PFSK-1 (cell line): ENCODE measurements at regions not wholly inside any gene's neighbourhood (a gene's known extent, or its start where the extent isn't known, plus 50 kb on each side); places are given as distances from the start of the nearest gene placed in this dataset.

ENCODE experiments used
- FOXP2 ChIP-seq: optimal IDR thresholded peaks from 2 replicates; pipeline ENCODE3; 2011; ENCODE audit warnings: borderline replicate concordance, control low read depth, inconsistent platforms; ENCODE audit not compliant: insufficient read depth; ENCODE audit errors: extremely low read length, extremely low read depth
- POLR2AphosphoS5 ChIP-seq: IDR thresholded peaks from 2 replicates; pipeline ENCODE4 v1.6.1; 2012; ENCODE audit warnings: low read depth, mild to moderate bottlenecking, control low read depth, low read length, moderate library complexity
- SIN3A ChIP-seq: IDR thresholded peaks from 2 replicates; pipeline ENCODE4 v1.6.1; 2012; ENCODE audit warnings: mild to moderate bottlenecking, low read length, moderate library complexity, borderline replicate concordance; ENCODE audit not compliant: insufficient read depth
- TAF1 ChIP-seq: IDR thresholded peaks from 2 replicates; pipeline ENCODE4 v1.6.1; 2012; ENCODE audit warnings: low read length, control low read depth, borderline replicate concordance; ENCODE audit not compliant: insufficient read depth
- TF ChIP-seq, protein P1 (sequence below), 2 experiments: IDR thresholded peaks; 2 replicates each; pipeline versions ENCODE4 v1.6.1 to v1.8.0; 2011 to 2012; ENCODE audit warnings: low read depth in 2 of 2, low read length in 2 of 2, control low read depth in 1 of 2, inconsistent platforms in 1 of 2, mild to moderate bottlenecking in 1 of 2, moderate library complexity in 1 of 2; ENCODE audit not compliant: insufficient read depth in 1 of 2

- TF ChIP-seq, protein P1, sequence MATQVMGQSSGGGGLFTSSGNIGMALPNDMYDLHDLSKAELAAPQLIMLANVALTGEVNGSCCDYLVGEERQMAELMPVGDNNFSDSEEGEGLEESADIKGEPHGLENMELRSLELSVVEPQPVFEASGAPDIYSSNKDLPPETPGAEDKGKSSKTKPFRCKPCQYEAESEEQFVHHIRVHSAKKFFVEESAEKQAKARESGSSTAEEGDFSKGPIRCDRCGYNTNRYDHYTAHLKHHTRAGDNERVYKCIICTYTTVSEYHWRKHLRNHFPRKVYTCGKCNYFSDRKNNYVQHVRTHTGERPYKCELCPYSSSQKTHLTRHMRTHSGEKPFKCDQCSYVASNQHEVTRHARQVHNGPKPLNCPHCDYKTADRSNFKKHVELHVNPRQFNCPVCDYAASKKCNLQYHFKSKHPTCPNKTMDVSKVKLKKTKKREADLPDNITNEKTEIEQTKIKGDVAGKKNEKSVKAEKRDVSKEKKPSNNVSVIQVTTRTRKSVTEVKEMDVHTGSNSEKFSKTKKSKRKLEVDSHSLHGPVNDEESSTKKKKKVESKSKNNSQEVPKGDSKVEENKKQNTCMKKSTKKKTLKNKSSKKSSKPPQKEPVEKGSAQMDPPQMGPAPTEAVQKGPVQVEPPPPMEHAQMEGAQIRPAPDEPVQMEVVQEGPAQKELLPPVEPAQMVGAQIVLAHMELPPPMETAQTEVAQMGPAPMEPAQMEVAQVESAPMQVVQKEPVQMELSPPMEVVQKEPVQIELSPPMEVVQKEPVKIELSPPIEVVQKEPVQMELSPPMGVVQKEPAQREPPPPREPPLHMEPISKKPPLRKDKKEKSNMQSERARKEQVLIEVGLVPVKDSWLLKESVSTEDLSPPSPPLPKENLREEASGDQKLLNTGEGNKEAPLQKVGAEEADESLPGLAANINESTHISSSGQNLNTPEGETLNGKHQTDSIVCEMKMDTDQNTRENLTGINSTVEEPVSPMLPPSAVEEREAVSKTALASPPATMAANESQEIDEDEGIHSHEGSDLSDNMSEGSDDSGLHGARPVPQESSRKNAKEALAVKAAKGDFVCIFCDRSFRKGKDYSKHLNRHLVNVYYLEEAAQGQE (IDR thresholded peaks at IDR 0.05; ENCODE audit: insufficient read depth in 1 of 2, low read depth in 2 of 2, low read length in 2 of 2), result no peak
- TF ChIP-seq SIN3A, result no peak
These were observed 281.9 kb upstream of the MAF start for GRCh38 chr16:79882340-79883005.

DNA sequence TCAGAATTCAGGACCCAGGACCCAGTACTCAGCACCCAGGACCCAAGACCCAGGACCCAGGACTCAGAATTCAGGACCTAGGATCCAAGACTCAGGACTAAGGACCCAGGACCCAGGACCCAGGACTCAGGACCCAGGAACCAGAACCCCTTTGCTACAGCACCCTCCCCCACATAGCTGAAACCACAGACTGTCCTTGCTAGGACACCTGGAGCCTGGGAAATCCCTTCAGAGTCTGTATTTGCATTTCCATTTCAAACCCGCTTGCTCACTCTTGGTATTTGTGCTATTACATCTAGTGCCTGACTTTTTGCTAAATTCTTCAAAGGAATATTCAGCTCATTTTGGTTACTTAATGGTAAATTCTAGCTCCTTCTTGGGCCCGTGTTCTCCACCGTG, 275.8 kb upstream of the MAF start:
- TF ChIP-seq SIN3A, result no peak
- TF ChIP-seq, protein P1 (IDR thresholded peaks at IDR 0.05; ENCODE audit: insufficient read depth in 1 of 2, low read depth in 2 of 2, low read length in 2 of 2), result no peak
- no peak for TF ChIP-seq FOXP2
- no peak for TF ChIP-seq POLR2AphosphoS5
- no peak for TF ChIP-seq TAF1

GRCh38 chr16:79874391-79874790, 273.9 kb upstream of the MAF start:
- TF ChIP-seq SIN3A (no peak), POLR2AphosphoS5 (no peak), FOXP2 (no peak), TAF1 (no peak)
- TF ChIP-seq, protein P1 (IDR thresholded peaks at IDR 0.05; ENCODE audit: insufficient read depth in 1 of 2, low read depth in 2 of 2, low read length in 2 of 2), result no peak

GRCh38 chr16:79873825-79874224, 273.3 kb upstream of the MAF start:
- TF ChIP-seq FOXP2 (no peak), TAF1 (no peak), POLR2AphosphoS5 (no peak), SIN3A (no peak)
- TF ChIP-seq, protein P1 (IDR thresholded peaks at IDR 0.05; ENCODE audit: insufficient read depth in 1 of 2, low read depth in 2 of 2, low read length in 2 of 2), result no peak

DNA sequence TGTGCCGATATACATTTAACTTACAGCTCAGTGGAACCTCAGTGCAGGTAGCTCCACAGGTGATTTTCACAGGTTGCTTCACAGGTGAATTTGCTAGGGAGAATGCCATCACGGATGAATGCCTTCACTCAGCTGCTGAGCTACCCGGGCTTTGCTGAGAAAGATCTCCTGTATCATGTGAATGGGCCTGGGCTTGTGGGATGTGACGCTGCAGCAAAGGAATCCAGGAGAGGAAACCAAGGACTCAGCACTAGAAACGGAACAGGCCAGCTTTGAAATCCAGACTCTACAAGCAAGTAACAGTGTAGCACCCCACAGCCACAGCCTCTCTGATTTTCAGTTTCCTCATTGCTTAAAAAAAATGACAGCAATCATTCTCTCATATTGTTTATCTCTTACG, 271.4 kb upstream of the MAF start:
- TF ChIP-seq POLR2AphosphoS5 (no peak), TAF1 (no peak), SIN3A (no peak), FOXP2 (no peak)
- TF ChIP-seq, protein P1 (IDR thresholded peaks at IDR 0.05; ENCODE audit: insufficient read depth in 1 of 2, low read depth in 2 of 2, low read length in 2 of 2), result no peak
